GM21447 (cell line): ENCODE measurements at regions not wholly inside any gene's neighbourhood (a gene's known extent, or its start where the extent isn't known, plus 50 kb on each side); places are given as distances from the start of the nearest gene placed in this dataset.
"Not testable (repeated sequence)": the region's sequence is repeated elsewhere in the genome, so short reads cannot be mapped to it uniquely, and the experiment has no call there.

Experiments used
- ATAC-seq: cut with Tn5 transposase; IDR thresholded peaks from one replicate; pipeline ENCODE4 v1.9.1; 2021; ENCODE audit not compliant: unreplicated experiment

DNA sequence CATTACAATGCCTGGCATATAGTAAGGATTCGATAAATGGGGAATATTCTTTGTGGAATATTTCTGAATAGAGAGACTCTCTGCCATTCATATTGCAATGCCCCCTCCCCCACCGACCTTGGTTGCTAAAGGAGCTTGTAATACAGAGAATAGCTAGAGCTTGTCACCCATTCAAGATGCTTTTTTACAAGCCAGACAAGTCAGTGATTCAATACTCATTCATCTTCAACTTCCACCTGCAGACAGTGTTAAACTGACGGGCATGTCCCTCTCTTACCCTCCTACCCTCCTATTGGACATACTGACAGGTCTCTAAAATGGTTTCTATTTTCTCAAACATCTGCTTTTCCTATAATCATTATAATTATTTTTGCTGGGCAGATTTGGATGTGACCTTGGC, 257.4 kb downstream of the KCNJ2 start:
- ATAC-seq = no peak

- ATAC-seq = no peak
Observed at GRCh38 chr17:70434536-70435490, 265.5 kb downstream of the KCNJ2 start.

- no peak for ATAC-seq
Observed at GRCh38 chr17:70437656-70438055, 268.3 kb downstream of the KCNJ2 start.

GRCh38 chr17:70446446-70446845, 277.1 kb downstream of the KCNJ2 start:
- no peak for ATAC-seq

DNA sequence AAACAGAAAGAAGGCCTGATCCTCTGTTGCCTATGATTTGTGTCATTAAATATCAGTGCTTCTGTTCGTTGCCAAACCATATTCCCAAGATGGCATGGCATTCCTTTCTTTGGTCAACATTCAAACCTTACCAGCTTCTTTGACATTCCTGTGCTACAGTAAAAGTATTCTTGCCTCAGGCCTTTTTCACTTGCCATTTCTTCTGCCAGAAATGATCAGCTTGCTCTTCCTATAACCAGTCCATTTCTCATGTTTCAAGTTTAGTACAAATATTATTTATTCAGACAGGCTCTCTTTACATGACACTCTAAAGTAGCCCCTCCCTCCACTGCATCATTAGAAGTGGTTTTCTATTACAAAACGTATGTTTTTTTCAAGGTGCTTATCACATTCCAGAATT, 278.3 kb downstream of the KCNJ2 start:
- ATAC-seq = no peak

GRCh38 chr17:70453075-70453474, 283.7 kb downstream of the KCNJ2 start:
- ATAC-seq = not testable (repeated sequence)

DNA sequence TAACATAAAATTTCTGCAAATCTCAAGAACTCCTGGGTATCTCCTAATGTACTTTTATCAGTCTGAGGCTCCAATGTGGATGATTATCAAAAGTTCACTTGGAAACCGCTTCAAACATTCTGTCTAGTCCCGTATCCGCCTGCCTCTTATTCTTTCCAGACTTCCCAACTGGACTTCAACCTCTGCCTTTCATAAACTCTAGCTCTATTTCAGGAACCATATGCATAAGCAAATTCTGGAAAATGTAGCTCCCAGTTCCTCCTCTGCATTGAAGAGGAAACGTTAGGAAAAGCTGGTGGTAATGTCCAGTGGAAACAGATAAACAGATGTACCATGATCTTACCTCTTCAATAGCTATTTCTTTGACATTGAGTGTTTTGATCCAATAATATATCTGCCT, 285.0 kb downstream of the KCNJ2 start:
- ATAC-seq = no peak

DNA sequence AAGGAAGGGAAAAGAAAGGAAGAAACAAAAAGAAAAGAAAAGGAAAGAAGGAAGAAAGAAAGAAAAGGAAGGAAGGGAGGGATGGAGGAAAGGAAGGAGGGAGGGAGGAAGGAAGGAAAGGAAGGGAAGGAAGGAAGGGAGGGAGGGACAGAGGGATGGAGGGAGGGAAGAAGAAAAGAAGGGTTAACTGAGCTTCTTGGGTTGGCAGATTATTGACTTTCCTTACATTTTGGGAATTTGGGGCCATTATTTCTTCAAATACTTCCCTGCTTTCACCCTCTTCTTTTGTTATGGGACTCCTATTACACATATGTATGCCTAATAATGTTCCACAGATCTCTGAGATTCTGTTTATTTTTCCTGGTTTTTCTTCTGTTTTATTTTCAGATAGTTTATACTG, 285.6 kb downstream of the KCNJ2 start:
- ATAC-seq = no peak

DNA sequence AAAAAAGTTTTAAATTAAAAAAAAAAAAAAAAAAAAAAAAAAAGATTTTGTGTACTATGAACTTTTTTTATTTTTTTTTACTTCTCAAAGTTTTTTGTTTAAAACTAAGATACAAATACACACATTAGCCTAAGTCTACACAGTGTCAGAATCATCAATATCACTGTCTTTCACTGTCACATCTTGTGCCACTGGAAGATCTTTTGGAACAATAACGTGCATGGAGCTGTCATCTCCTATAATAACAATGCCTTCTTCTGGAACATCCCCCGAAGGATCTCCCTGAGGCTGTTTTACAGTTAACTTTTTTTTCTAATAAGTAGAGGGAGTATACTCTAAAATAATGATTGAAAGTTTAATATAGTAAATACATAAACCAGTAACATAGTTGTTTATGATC, 295.7 kb downstream of the KCNJ2 start:
- no peak for ATAC-seq

GRCh38 chr17:70468661-70469060, 299.3 kb downstream of the KCNJ2 start:
- no peak for ATAC-seq

- ATAC-seq = no peak
Observed at GRCh38 chr17:70473049-70473448, 303.7 kb downstream of the KCNJ2 start.

DNA sequence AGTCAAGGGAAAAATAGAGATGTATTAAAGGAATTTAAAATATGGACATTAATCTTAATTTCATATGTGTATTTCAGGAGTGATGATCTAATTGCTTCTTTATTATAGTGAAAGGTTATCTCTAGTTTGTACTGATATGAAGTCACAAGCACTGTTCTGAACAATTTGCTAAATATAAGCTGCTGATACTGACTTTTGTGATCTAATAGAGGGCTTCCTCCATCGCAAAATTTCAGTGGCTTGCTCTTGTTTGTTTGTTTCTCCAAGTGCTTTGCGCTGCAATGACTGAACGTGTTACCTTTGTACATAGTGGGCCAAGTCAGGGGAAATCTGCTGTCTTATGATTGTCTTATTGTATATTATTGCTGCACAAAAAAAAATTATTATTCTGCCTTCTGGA, 307.0 kb downstream of the KCNJ2 start:
- ATAC-seq = no peak

- no peak for ATAC-seq
Observed at GRCh38 chr17:70478902-70479301, 309.6 kb downstream of the KCNJ2 start.

DNA sequence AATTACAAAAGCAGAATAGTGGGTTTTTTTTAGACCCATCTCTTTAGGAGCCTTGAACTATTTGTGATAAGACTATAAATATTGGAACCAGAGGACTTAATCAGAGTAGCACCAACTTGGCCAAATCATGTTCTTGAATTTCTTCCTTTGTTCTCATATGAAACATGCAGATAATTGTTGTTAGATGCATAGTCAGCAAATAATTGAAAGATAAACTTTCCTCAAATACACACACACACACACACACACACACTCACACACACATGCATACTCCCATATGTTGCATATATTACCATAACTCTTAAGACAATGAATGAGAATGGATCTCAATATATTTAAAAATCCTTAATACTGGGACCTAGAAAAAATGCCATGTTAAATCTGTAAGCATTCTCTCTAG, 310.4 kb downstream of the KCNJ2 start:
- ATAC-seq = no peak

DNA sequence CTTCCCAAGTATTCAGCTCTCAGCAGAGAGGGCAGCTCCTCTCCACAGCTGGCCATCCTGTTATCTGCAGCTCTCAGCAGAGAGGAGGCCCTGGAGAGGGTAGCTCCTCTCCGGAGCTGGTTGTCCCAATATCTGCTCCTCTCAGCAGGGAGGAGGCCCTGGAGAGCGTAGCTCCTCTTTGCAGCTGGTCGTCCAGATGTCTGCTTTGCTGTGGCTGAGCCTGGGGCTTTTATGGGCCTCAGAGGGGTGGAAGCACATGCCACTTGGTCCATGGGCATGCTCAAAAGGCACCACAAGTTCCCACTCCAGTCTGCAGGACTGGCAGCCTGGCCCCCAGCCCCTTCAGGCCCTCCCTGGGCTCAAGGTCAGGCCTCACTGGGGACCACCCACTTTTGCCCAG, 314.3 kb downstream of the KCNJ2 start:
- no peak for ATAC-seq

DNA sequence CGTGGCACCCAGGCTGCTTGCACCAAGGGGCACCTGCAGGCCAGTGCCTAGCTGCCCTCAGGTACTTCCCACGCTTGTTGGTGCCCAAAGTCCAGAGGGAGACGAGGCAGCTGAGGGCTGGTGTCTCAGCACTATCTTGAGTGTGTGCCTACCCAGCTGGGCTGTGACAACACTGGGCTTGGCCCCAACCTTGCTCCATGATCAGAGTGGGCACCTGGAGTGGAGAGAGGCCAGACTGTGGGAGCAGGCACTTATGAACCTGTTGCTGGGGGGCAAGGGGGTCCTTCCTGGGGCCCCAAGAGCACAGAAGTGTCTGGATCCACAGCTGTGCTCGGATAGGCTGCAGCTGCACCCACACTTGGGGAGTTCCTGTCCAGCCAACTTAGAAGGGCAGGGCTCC, 314.7 kb downstream of the KCNJ2 start:
- no peak for ATAC-seq

DNA sequence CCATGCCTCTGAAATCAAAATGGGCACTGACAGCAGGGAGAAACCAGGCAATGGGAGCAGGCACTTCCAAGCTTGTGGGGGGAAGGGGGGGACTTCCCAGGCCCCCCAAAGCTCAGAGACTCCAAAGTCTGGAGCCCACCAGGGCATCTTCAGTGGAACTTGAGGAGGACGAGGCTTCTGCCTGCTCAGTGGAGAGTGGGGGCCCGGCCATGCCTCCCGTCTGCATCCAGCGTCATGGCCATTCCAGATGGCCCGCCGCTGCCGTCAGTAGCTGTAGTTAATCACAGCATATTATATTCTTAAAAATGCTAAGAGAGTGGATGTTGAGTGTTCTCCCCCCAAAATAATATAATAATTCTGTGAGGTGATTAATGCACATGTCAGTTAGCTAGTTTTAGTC, 315.2 kb downstream of the KCNJ2 start:
- ATAC-seq = no peak

GRCh38 chr17:70492368-70492767, 323.0 kb downstream of the KCNJ2 start:
- no peak for ATAC-seq

- no peak for ATAC-seq
Observed at GRCh38 chr17:70493277-70493874, 324.0 kb downstream of the KCNJ2 start.

DNA sequence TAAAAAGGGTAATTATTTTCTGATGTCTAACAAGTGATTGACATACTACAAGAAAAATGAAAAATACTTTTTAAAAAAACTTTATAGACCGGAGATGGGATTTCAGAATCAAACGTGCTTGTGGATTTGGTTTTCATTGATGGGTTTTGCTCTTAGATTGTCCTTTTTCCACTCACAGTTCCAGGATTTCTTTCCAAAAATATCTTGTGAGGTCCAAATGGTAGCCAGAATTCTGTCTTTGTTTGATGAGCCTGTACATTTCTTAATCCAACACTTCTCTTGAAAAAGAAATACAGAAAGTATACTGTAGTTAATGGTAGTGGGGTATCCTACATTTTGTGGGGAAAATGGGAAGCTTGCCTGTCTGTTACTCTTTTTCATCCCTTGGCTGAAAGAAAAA, 329.3 kb downstream of the KCNJ2 start:
- no peak for ATAC-seq

DNA sequence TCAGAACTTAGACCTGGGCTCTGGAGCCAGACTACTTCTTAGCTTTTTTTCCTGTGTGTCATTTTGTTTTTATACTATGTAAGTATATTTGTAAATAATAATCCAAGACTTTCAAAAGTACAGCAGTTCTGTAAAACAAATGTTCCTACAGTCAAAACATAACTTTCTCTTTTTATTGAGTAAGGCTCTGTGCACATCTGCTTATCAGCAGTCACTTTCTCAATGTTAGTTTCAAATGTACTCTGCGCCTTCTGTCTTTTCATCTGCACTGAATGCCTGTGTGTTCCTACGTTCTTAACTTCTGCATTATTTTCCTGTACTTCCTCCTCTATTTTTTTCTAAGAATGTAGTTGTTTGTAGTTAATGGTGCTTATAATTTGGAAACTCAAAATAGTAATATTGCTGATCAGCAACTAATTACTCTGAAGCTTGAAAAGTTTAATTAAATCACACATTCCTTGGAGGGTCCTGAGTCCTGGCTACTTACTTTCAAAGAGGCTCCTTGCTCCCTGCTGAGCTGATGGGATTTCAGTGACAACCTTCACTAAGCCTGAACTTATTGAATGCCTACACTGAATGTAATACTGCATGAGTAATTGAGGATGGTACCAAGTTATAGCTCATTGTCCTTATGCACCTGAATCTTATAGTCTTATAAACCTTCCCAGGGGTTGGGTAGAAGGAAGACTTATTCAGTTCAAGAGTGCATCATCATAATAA, 329.9 kb downstream of the KCNJ2 start:
- ATAC-seq = no peak

DNA sequence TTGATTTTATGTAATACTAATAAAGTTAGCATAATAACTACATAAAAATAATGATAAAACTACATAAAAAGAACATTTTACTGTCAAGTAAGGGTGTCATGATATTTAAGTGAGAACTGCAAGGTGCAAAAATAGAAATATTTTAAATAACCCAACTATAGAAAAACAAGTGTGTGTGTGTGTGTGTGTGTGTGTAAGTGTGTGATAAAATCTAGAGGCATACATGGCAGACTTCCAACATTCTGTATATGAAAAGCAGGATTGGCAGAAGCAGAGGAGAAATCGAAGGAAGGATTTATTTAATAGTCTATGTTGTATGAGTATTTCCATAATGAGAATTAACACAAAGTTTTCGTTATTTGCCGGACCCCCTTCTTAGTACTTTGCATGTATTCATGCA, 334.1 kb downstream of the KCNJ2 start:
- no peak for ATAC-seq
